ENCODE measurements at regions not wholly inside any gene's neighbourhood (a gene's known extent, or its start where the extent isn't known, plus 50 kb on each side); places are given as distances from the start of the nearest gene placed in this dataset.

GRCh38 chr1:184861755-184862336 is 107.2 kb upstream of the EDEM3 start:
- TF ChIP-seq CTCF (conservative IDR thresholded peaks at IDR 0.05; ENCODE audit: low read depth in 2 of 2) (no peak), CREB1 (CRISPR knock-in tag; IDR thresholded peaks at IDR 0.05; ENCODE audit: low read depth) (no peak), ZNF114 (CRISPR knock-in tag; IDR thresholded peaks at IDR 0.05) (no peak), REST (IDR thresholded peaks at IDR 0.05; ENCODE audit: unreplicated experiment) (no peak), EZH2 (IDR thresholded peaks at IDR 0.05; ENCODE audit: low read depth, unreplicated experiment) (no peak), POLR2AphosphoS5 (IDR thresholded peaks at IDR 0.05; ENCODE audit: low read depth) (no peak), ETS1 (IDR thresholded peaks at IDR 0.05) (no peak), EZH2phosphoT487 (IDR thresholded peaks at IDR 0.05; ENCODE audit: unreplicated experiment) (no peak), JUNB (IDR thresholded peaks at IDR 0.05; ENCODE audit: unreplicated experiment) (no peak), ZNF331 (CRISPR knock-in tag; IDR thresholded peaks at IDR 0.05; ENCODE audit: low read depth) (no peak), NANOG (IDR thresholded peaks at IDR 0.05; ENCODE audit: borderline replicate concordance) (no peak), STAT1 (IDR thresholded peaks at IDR 0.05; ENCODE audit: unreplicated experiment) (no peak), ZNF462 (CRISPR knock-in tag; IDR thresholded peaks at IDR 0.05) (no peak)
